Astrocyte of the cerebellum (primary cell): ENCODE measurements at regions not wholly inside any gene's neighbourhood (a gene's known extent, or its start where the extent isn't known, plus 50 kb on each side); places are given as distances from the start of the nearest gene placed in this dataset.

ENCODE experiments used
- DNase-seq: peaks from one replicate; pipeline ENCODE4 v3.0.0-alpha.2; 2011; ENCODE audit warnings: low read depth
- H3K4me3 ChIP-seq: 2 replicates; pipeline ENCODE4 v1.5.1; 2011; ENCODE audit warnings: mild to moderate bottlenecking, low read depth, low read length, moderate library complexity
- in situ Hi-C: cut with HindIII; loops from 2 replicates; pipeline ENCODE4 v1.10.0; 2017; ENCODE audit warnings: low sequenced_read_pairs
- TF ChIP-seq, protein P1 (sequence below): IDR thresholded peaks from 2 replicates; pipeline ENCODE4 v1.5.1; 2012; ENCODE audit warnings: low read length, low read depth, moderate library complexity, mild to moderate bottlenecking; ENCODE audit errors: missing control alignments

DNA sequence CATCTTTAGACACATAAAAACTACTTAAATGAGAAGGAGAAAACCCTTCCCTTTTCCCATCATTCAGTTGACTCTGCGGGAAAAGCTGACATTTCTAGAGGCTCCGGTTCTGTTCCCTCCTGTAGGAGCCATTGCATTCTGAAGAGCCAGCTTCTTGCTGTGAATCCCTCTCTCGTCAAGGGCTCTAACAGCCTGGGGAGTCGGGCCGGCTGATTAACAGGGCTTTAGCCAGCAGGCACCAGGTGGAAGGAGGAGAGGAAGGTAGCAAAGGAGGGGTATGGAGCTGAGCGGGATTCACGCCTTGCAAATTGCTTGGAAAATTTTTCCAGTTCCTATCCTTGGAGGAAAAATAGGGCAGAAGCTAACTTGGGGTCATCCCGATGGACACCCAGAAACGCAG is 108.3 kb upstream of the UBE2E1 start:
- in situ Hi-C loops, result no loop called here

DNA sequence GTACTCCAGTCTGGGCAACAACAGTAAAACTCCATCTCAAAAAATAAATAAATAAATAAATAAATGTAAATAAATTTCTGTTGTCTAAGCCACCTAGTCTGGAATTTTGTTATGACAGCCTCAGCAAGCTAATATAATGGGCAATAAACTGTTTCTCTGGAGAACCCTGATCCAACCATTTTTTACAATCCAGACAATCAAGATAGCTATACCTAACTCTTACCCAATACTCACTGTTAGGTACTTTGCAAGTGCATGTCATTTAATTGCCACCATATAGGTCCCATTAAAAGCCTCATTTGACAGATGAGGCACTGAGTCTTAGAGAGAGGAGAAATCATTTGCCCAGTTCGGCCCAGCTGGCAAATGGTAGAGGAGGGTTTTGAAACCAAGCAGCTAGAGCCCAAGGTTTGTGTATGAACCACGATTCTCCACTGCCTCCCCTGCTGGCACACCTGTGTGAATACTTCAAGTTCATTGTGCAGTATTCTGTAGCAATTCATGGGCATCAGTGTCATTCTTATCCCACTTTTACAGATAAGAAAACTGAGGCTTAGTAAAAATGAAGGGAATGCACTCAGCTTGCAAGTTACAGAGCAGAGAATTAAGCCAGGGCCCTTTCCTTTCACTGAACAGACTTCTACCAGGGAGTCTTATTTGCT is 107.0 kb upstream of the UBE2E1 start:
- DNase-seq, result no peak
- H3K4me3 ChIP-seq, result no peak overlapping the region
- in situ Hi-C loops, result no loop called here
- TF ChIP-seq, protein P1, sequence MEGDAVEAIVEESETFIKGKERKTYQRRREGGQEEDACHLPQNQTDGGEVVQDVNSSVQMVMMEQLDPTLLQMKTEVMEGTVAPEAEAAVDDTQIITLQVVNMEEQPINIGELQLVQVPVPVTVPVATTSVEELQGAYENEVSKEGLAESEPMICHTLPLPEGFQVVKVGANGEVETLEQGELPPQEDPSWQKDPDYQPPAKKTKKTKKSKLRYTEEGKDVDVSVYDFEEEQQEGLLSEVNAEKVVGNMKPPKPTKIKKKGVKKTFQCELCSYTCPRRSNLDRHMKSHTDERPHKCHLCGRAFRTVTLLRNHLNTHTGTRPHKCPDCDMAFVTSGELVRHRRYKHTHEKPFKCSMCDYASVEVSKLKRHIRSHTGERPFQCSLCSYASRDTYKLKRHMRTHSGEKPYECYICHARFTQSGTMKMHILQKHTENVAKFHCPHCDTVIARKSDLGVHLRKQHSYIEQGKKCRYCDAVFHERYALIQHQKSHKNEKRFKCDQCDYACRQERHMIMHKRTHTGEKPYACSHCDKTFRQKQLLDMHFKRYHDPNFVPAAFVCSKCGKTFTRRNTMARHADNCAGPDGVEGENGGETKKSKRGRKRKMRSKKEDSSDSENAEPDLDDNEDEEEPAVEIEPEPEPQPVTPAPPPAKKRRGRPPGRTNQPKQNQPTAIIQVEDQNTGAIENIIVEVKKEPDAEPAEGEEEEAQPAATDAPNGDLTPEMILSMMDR, result no peak

More for the DNA sequence above, 108.3 kb upstream of the UBE2E1 start:
- TF ChIP-seq, protein P1, result no peak
- DNase-seq, result no peak
- H3K4me3 ChIP-seq, result no peak overlapping the region

DNA sequence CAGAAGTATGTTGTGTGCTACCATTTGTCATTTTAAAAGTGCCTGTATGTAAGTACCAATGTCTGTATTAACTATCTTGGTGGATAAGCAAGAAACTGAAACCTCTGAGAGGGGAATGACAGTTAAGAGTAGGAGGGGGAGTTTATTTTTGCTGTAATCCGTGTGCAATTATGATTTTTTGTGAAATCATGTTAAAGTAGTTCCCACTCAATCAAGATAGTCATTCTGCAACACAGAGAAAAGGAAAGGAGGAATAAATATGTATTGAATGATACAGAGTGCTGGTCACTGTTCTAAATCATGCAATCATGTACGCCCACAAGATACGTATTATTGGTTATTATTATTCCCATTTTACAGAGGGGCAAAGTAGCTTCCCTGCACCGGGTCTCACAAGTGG is 105.1 kb upstream of the UBE2E1 start:
- no peak overlapping the region for H3K4me3 ChIP-seq
- no peak for DNase-seq
- in situ Hi-C loops, result no loop called here
- TF ChIP-seq, protein P1, result no peak

DNA sequence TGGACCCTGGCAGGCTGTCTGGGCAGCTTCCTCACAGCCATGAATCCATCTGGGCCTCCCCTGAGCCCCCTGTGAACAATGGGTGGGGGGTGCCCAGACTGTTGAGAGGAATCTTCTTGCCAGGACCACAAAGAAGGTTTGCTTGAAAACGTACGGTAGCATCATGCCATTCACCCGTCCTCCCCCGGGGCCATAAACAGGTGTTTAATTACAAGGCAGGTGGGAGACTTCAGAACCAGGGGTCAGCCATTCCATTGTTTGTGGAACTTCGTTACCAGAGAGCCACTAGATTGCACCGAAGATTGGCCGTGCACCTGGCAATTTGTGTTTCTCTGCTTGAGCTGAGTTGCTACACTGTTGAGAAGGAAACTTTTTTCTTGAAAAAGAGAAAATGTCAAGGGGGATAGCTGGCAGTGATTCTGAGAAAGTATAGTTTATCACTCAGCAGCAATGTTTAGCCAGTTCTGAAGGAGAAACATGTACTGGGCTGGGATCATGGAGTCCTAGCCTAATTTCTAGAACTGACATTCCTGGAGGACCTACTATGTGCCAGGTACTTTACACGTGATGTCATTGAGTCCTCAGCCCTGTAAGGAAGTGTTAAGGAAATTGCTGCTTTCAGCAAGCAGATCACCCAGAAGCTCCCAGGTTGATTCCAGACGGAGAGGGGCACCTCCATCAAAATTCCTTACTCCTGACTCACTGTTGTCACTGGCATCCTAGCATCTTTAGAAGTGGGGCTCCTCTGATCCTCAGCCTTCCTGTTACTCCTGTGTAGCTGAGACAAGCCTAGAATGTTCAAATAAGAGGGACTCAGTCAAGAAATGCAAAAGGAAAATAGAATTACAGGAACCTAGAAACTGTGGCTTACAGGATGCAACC is 103.8 kb upstream of the UBE2E1 start:
- in situ Hi-C loops, result no loop called here
- no peak for DNase-seq
- TF ChIP-seq, protein P1, result no peak

DNA sequence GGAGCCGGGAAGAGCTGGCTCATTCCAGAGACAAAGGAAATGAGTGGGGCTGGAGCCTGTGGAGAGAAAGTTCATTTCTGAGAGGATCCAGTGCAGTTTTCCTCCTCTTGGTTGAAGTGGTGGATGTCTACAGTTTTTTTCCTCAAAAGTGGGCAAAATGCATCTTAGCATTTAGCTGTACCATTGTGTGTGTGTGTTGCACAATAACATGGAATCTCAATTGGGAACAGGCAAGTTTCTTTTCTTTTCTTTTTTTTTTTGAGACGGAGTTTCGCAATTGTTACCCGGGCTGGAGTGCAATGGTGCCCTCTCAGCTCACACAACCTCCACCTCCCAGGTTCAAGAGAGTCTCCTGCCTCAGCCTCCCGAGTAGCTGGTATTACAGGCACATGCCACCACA is 101.5 kb upstream of the UBE2E1 start:
- DNase-seq, result no peak
- H3K4me3 ChIP-seq, result no peak overlapping the region
- TF ChIP-seq, protein P1, result no peak
- in situ Hi-C loops, result no loop called here

More for the DNA sequence above, 103.8 kb upstream of the UBE2E1 start:
- H3K4me3 ChIP-seq, result no peak overlapping the region

DNA sequence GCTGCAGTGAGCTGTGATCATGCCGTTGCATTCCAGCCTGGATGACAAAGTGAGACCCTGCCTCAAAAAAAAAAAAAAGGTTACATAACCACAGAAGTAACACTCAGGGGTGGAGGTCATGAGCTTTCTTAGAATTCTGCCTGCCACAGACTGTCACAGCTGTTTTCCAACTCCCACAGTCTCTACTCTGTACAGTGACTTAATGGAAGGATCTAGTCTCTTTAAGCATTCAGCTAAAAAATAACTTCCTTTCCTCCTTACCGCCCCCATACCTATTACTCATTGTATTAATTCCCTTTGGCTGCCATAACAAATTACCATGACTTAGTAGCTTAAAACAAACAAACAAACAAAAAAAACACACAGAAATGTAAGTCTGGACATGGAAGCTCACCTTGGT is 99.6 kb upstream of the UBE2E1 start:
- H3K4me3 ChIP-seq, result no peak overlapping the region
- TF ChIP-seq, protein P1, result no peak
- in situ Hi-C loops, result no loop called here
- no peak for DNase-seq
